Right ventricle myocardium superior (tissue), 1 donor: ENCODE measurements at regions not wholly inside any gene's neighbourhood (a gene's known extent, or its start where the extent isn't known, plus 50 kb on each side); places are given as distances from the start of the nearest gene placed in this dataset.

ENCODE experiments used
- ATAC-seq: fragments of 200-7000 bp; cut with Tn5 transposase; one replicate; pipeline ENCODE4 v1.9.1; 2020; ENCODE audit warnings: mild to moderate bottlenecking; ENCODE audit not compliant: poor library complexity
- DNase-seq: peaks from one replicate; pipeline ENCODE4 v3.0.0-alpha.2; 2020
- intact Hi-C: fragments of 100-400 bp; cut with DNase I; formaldehyde crosslinking; loops from one replicate; pipeline ENCODE4 v1.11.2; 2022
- donor health status: DM: no; HTN: yes; CAD: no; lungs with severe emphysema.

- ATAC-seq (no peak), DNase-seq (no peak)
- intact Hi-C loops, result no loop called here
Observed at GRCh38 chr2:120886534-120887319, 151.1 kb downstream of the GLI2 start.

- intact Hi-C loops, result no loop called here
- no peak for ATAC-seq
- no peak for DNase-seq
Observed at GRCh38 chr2:120887320-120887697, 151.6 kb downstream of the GLI2 start.

- DNase-seq (no peak), ATAC-seq (no peak)
- intact Hi-C loops, result no loop called here
Observed at GRCh38 chr2:120887741-120888231, 152.1 kb downstream of the GLI2 start.

GRCh38 chr2:120888851-120889250, 153.2 kb downstream of the GLI2 start:
- ATAC-seq, result no peak
- intact Hi-C loops, result no loop called here
- no peak for DNase-seq

- no peak for DNase-seq
- intact Hi-C loops, result no loop called here
- ATAC-seq, result no peak
Observed at GRCh38 chr2:120889936-120890335, 154.3 kb downstream of the GLI2 start.

- intact Hi-C loops, result no loop called here
- ATAC-seq, result no peak
- DNase-seq, result no peak
Observed at GRCh38 chr2:120890566-120891360, 155.1 kb downstream of the GLI2 start.

- peak; percentile 15 for DNase-seq
- no peak for ATAC-seq
- intact Hi-C loops, result no loop called here
Observed at GRCh38 chr2:120892271-120892966, 156.8 kb downstream of the GLI2 start.

- intact Hi-C loops, result no loop called here
- DNase-seq (peak; percentile 22), ATAC-seq (peak; percentile 44)
Observed at GRCh38 chr2:120892967-120893667, 157.4 kb downstream of the GLI2 start.

GRCh38 chr2:120893811-120894584, 158.3 kb downstream of the GLI2 start:
- ATAC-seq, result peak; percentile 18
- intact Hi-C loops, result no loop called here
- DNase-seq, result no peak

GRCh38 chr2:120894966-120895365, 159.3 kb downstream of the GLI2 start:
- DNase-seq (no peak), ATAC-seq (peak; percentile 57)
- intact Hi-C loops, result no loop called here

- no peak for DNase-seq
- no peak for ATAC-seq
- intact Hi-C loops, result no loop called here
Observed at GRCh38 chr2:120896126-120896525, 160.5 kb downstream of the GLI2 start.

- intact Hi-C loops, result no loop called here
- ATAC-seq (no peak), DNase-seq (no peak)
Observed at GRCh38 chr2:120896901-120897300, 161.2 kb downstream of the GLI2 start.

GRCh38 chr2:120897399-120897798, 161.7 kb downstream of the GLI2 start:
- intact Hi-C loops, result no loop called here
- DNase-seq (no peak), ATAC-seq (no peak)

- no peak for ATAC-seq
- no peak for DNase-seq
- intact Hi-C loops, result no loop called here
Observed at GRCh38 chr2:120898496-120898895, 162.8 kb downstream of the GLI2 start.

GRCh38 chr2:120898961-120899750, 163.5 kb downstream of the GLI2 start:
- intact Hi-C loops, result no loop called here

GRCh38 chr2:120899771-120900170, 164.1 kb downstream of the GLI2 start:
- ATAC-seq, result no peak
- intact Hi-C loops, result no loop called here
- no peak for DNase-seq

More at GRCh38 chr2:120898961-120899750, 163.5 kb downstream of the GLI2 start:
- DNase-seq, result no peak
- no peak for ATAC-seq

GRCh38 chr2:120901201-120901600, 165.5 kb downstream of the GLI2 start:
- intact Hi-C loops, result no loop called here
- DNase-seq (no peak), ATAC-seq (no peak)
